HG02885 (cell line): ENCODE measurements at regions not wholly inside any gene's neighbourhood (a gene's known extent, or its start where the extent isn't known, plus 50 kb on each side); places are given as distances from the start of the nearest gene placed in this dataset.
"Not testable (repeated sequence)": the region's sequence is repeated elsewhere in the genome, so short reads cannot be mapped to it uniquely, and the experiment has no call there.

Experiments used
- ATAC-seq: cut with Tn5 transposase; IDR thresholded peaks from one replicate; pipeline ENCODE4 v1.9.1; 2021; ENCODE audit warnings: mild to moderate bottlenecking; ENCODE audit not compliant: unreplicated experiment, poor library complexity

DNA sequence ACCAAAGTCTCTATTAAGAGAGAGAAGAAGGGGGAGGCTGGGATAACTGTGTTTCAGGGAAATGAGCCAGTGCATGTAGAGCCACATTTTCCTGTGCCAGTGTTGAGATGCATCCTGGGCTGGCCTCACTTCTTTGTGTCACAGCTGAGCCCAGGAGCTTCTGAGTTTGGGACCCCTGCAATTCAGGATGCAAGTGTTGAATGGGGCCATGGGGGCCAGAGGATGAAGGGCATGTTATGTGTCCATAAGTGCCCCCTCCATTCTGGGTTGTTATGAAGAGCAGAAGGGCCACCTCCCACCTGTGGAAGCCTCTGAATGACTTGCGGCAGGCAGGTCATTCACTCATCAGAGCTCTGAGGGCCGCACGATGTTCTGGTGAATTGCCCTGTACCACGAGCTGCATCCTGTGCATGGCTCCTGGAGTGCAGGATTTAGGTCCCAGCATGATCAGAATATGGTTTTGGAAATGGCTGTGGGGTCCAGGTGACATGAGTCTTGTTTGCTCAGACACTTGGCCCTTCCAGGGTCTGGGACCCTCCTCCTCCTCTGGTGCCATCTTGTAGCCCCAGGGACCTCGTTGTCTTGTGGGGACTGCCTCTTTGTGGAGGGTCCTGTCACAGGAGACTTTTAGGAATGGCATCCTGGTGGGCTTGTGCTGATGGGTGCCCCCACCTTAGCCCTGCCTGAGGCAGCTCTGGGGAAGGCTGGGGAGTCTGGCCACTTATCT, 115.4 kb upstream of the PITX1 start:
- no peak for ATAC-seq

DNA sequence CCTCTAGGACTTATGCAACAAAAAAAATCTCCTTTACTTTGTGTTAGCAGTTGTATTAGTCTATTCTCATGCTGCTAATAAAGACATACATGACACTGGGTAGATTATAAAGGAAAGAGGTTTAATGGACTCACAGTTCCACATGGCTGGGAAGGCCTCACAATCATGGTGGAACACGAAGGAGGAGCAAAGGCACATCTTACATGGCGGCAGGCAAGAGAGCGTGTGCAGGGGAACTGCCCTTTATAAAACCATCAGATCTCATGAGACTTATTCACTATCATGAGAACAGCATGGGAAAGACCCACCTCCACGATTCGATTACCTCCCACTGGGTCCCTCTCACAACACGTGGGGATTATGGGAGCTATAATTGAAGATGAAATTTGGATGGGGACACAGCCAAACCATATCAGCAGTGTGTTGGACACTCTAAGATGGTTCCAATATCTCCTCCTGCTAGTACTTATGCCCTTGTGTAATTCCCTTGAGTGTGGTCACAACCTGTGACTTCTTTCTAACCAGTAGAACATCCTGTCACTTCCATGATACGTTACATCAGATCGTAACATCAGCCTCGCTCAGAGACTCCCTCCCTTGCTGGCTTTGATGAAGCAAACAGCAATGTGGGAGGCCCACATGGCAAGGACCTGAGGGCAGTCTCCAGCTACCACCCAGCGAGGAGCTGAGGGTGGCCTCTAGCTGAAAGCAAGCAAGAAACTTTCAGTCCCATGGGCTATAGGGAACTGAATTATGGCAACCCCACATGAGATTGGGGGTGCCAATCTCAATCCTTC, 113.5 kb upstream of the PITX1 start:
- no peak for ATAC-seq

DNA sequence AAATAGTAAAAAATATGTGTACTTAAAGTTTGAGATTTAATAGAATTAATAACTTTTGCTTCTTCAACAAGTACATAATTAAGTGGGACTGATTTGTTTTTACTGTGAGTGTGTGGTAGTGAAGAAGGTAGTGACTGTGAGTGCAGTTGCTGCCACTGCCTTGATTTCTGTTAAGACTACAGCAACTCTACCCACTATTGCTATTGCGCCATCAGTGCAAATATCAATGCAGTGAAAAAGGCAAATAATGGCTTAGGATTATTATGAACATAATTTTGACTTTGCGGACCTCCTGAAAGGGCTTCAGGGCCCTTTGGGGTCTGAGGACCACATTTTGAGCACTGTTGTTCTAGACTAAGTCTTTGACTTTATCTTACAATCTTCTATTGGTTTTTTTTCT, 112.0 kb upstream of the PITX1 start:
- no peak for ATAC-seq

DNA sequence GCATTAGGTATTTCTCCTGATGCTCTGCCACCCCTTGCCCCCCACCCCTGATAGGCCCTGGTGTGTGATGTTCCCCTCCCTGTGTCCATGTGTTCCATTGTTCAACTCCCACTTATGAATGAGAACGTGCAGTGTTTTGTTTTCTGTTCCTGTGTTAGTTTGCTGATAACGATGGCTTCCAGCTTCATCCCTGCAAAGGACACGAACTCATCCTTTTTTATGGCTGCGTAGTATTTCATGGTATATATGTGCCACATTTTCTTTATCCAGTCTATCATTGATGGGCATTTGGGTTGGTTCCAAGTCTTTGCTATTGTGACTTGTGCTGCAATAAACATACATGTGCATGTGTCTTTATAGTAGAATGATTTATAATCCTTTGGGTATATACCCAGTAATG, 109.7 kb upstream of the PITX1 start:
- not testable (repeated sequence) for ATAC-seq

DNA sequence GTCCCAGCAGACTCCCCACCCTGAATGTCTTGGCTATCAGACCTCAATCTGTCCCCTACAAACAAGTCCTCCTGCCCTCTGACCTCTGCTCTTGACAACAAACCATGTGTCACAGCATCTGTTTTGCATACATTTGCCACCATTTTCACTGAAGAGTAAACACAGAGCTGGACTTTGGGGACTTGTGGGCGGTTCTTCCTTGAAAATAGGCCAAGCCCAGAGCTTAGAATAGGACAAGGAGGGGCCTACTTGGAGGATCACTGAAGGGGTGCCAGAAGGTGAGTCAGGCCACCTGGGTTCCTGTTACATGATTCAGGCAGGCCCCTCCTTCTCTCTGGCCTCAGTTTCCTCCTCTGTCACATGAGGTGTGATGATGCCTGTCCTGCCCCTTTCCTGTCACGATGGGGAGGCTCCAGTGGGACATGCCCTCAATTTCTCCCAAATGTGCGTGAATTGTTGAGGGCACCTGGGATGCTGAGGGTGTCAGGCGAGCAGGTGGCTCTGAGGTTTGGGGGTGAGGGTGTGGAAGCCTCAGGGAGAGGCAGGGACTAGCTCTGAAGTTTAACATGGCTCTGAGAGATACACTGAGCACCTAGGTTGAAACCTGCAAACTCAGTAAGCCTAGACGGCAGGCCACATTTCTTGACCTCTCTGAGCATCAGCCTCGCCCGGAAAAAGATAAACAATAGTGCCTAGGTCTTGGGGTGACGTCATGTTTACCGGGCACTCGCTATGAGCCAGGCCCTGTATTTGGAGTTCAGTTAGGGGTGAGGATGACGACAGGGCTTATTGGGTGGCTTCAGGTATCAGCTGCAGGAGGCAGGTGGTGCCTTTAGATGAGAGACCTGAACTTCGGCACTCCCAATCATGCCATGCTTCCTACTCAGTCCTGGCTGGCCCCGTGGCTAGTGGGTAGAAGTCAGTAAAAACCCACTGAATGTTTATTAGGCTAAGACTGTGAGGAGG, 107.6 kb upstream of the PITX1 start:
- no peak for ATAC-seq

DNA sequence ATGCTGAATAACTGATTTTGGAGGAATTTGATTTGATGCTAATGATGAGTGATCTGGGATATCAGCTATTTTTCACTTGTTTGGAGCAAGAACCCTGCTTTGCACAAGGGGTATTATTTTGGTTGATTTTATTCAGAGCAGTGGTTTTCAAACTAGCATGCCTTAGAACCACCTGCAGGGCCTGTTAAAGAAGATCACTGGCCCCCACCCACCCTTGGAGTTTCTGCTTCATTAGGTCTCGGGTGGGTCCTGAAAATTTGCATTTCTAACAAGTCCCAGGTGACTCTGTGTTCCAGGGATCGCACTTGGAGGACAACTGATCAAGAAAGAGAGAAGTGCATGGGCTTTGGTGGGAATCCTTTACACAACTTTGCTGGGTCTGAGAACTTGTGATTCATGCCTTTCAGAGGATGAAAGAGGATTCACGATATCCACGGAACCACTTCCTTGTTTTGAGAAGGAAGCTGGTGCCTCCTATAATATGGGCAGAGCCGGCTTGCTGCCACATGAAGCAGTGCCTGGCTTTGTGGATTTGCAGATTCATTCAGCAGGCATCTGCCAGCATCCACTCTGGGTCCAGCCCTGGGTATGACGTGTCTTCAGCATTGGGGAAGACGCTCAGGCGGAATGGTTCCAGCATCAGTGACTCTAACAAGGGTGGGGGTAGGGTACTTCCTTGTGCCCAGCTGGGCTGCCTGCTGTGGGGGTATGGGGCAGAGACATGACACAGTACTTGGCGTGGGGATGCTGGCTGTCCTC, 106.6 kb upstream of the PITX1 start:
- ATAC-seq = no peak

DNA sequence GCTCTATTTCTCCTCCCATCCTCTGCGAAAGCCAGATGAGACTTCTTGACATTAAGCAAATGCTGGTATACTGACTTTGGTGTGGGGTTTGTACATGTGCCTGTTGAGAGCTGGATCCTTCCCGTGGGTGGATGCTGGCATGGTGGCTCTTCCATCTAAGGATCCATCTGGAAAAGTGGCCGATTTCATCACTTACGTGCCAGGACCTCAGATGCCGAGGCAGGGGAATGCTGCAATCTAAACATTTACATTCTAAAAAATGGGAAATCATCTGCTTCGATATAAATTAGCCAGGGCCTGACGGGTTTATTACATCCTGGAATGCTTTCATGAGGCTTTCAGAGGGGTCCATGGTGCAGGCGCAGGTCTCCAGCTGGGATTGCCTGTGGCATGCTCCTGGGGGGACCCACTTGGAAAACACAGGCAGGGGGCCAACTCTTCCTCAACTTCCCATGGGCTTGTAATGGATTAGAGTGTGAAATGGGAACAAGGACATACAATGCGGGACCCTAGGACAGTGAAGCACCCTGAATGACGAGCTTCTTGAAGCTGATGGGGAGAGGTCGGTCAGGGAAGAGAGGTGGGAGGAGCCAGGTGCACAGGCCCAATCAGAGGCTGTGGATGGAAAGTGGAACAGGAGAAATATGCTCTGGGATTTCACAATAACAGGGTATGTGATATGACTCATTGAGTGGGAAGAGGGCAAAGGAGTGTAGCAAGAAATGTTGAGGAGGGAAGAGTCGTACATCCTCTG, 105.5 kb upstream of the PITX1 start:
- ATAC-seq = no peak

DNA sequence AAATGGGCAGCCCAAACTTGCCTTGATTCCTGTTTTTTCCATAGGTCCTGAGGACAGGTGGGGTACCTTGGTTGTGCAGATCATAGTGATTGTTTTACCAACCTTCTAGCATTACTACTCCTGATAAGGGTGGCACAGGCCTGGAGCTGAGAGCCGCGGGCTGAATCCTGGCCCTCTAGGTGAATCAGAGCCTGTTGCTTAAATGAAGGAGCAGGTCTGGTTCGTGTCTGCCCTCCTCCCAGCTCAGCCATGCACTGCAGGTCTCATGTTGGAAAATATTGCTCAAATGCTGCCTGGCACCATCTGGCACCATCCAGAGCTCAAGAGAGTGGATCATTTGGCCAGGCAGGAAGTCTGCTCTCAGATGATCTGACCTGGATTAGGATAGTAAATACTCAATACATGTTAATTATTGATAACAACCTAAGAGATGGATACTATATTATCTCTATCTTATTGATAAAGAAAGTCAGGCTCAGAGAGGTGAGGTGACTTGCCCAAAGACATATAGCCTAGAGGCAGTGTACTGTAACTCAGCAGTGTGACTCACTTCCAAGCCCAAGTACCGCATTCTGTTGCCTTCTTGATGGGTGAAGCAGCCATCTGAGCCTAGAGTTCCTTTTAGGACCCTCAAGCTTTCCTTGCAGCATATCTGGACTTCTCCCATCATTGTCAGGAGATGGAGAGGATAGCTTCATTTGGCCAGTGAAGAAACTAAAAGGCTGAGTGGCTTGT, 104.3 kb upstream of the PITX1 start:
- no peak for ATAC-seq

DNA sequence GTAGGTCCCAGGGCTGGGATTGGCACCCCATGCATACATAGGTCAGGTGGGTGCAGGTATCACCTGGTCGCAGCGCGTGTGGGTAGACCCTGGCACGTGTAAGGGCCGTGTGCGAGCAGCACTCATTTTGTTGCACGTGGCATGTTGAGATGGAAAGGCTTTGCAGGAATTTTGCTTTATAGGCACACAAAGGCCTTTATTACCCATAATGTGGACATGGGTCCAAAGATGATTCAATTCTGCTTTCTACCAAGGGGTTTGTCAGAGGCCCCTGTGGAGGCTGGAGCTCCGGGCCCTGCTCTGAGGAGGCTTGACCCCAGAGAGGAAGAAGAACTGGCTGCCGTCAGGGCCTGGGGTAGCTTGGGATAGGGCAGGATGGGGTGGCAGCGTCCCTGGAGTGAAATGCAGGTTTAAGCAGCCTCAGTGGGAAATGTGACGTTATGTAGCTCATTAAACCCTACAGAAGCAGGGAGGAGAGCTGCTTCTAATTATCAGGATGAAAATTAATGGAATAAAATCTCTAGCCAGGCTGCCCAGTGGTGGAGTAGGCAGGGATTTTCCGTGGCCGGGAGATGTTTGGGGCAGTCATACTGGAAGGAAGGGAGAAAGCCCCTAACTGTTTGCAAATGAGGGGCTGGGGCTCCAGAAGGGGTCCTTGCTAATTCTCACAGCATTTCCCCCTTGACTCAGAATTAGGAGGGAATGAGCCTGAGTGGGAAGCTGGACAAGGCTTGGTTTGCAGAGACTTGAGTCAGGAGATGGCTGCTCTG, 103.3 kb upstream of the PITX1 start:
- ATAC-seq = no peak

DNA sequence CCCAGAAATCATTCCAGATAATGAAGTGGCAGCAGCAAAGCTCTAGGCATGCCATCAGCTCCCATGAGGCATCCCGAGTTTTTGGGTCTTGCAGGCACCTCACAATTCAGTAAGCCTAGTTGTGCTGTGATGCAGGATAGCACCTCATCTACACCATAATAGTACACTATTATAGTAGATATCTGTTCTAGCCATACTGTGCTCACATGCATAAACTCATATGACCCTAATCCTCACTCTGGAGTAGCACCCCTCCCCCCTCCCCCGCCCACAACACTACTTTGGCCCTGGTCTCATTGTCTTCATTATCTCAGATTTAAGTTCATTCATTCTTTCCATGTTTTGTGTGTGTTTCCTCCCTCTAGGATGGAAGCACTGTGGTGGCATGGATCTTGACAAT, 102.5 kb upstream of the PITX1 start:
- ATAC-seq = no peak

DNA sequence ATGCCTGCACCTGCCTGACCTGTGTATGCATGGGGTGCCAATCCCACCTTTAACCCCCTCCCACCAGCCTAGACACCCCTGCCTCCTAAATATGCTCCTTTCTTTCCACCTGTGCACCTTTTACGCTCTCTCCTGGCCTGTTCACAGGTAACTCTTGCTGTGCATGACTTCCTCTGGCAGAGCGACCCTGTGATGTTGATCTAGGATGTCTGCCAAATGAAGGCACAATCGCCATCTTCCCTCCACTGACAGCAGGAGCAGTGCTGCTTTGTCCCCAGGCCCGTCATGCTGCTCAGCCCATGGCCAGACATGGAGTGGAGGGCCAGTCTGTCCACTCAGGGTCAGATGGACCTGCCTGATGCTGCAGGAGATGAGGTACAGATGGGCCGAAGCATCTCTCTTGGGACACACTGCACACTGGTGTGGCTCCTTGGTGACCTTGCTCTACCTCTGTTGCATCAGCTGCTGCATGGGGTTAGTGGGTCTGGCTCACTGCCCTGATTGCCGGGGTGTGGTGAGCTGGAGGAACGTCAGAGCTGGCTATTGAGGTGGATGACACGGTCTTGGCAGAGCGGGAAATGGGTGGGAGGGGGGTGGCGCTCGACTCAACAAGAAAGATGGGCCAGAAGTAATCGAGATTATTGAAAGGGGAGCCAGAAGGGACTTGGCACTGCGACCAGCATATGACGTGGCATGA, 101.7 kb upstream of the PITX1 start:
- no peak for ATAC-seq

DNA sequence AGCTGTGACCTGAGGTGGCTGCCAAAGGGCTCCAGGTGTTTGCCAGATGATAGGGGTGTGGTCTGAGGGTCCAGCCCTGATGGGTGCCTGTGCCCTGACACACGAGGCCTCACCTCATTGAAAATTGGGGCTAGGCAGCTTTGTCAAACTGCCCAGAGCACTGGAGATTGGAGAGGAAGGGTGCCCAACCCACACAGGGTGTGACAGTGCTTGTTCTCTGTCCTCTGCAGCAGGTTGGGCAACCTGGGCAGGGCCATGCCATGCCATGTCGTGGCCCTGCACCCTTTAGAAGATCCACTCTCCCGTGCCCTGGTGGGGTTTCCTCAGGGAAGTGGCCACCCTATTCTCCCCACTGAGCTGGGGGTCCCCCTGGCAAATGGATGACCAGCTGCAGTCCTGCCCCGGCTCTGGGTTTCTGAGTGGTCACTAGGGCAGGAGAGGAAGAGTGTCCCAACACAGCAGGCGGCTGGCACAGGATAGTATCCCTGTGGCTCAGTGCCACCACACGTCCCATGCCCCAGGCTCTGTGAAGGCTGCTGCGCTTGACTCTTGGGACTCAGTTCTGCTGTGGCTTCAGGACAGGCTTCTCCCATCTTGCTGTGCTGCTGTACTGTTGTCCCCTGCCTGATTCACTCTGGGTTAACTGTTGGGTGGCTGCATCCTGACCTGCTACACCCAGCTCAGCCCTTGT, 100.8 kb upstream of the PITX1 start:
- no peak for ATAC-seq

DNA sequence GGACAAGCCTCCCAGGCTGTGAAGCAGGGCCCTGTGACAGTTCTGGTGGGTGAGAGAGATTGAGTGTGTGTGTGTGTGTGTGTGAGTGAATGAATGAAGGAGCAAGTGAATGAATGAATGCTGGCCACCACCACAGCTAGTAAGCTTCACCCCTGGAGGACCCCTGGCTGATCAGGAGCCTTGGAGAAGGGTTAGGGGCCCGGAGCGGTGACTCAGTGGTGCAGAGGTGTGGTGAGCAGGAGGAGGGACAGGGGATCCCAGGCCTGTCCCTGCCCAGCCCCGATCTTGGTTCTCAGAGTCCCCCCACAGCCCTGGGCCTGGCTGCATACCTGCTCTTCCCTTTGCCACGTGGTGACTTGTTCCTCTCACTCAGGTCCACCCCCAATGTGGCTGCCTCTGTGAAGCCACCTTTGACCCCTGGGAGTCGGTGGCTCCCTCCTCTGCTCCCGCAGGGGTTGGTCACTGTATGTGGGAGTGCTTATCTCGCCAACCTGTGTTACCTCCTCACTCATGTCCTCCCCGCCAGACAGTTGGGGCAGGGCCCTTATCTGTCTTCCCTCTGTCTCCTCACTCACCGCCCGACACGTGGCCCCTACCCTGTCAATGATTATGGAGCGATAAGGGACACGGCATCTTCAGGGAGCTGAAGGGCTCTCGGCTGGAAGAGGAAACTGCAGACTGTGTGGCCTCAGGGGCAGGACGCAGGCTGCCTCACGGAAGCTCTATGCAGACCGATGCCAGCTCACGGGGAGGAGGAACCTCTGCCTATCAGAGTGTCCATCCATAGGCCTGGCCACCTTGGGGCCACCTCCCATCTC, 99.9 kb upstream of the PITX1 start:
- no peak for ATAC-seq

DNA sequence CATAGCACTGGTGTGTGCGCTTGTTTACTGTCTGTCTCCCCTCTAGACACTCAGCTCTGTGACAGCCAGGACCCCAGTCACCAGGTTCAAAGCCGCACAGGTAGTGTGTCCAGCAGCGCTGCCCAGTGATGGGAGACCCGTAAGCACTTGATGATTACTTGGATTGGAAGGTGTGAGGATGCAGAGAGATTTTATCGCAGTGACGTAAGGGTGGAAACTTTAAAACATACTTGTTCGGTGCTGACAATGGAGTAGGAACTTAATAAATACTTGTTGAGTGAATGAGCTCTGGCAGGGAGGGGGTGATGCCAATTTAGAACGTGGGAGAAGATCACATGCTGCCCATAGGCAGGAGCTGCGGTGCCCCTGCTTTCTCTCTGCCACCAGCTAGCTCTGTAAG, 99.2 kb upstream of the PITX1 start:
- no peak for ATAC-seq

DNA sequence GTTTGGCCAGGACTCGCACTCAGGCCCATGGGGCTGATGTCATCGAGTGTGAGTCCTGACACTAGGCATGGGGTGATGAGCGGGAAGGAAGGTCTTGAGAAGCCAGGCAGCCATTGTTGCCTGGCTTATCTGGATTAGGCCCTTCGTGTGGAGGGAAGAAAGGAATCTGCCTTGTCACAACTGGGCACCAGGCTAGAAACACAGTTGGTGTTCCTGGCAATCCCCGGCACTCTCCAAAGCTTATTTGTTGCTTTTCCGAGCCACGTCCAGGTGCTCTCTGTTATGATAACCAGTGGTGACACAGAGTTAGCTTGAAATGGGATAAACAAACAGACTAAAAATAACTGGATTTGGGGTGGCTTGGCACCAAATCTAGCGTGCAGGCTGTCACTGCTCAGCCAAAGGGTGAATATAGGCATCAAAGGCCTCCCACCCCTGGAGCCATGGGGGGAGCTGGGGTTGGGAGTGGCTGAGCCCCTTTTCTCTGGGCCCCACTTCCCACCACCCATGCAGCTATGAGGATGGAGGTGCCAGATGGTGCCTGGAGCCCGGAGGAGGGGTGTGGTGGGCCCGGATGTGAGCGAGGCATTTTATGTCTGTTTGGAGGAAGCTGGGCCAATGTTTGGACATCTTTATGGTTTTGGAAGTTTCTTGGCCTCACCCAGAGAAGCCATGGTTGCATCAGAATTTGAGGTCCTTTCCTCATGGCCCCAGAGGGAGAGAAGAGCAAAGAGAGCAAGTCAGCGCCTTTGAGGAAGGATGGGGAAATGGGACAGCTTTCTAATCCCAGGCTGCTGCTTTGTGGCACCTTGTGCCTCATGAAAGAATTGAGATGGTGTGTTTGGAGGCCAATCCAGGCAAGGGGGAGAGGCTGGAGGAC, 98.0 kb upstream of the PITX1 start:
- ATAC-seq = no peak
